H9 (cell line): ENCODE measurements at regions not wholly inside any gene's neighbourhood (a gene's known extent, or its start where the extent isn't known, plus 50 kb on each side); places are given as distances from the start of the nearest gene placed in this dataset.

Source experiments
- DNase-seq: peaks from one replicate; pipeline ENCODE4 v3.0.0-alpha.2; 2017
- H2AFZ ChIP-seq: one replicate; pipeline ENCODE4 v1.6.1; 2013; ENCODE audit warnings: mild to moderate bottlenecking, low read length, control low read depth, moderate library complexity
- H2AK5ac ChIP-seq: 2 replicates; pipeline ENCODE4 v1.6.1; 2013; ENCODE audit warnings: low read length, control low read depth, mixed read lengths; ENCODE audit not compliant: insufficient read length
- H2BK120ac ChIP-seq: one replicate; pipeline ENCODE4 v1.6.1; 2013; ENCODE audit warnings: low read depth, mild to moderate bottlenecking, low read length, control low read depth, inconsistent platforms; ENCODE audit not compliant: poor library complexity, severe bottlenecking
- H2BK12ac ChIP-seq: 2 replicates; pipeline ENCODE4 v1.6.1; 2013; ENCODE audit warnings: low read length, control low read depth, mixed read lengths, low read depth; ENCODE audit not compliant: insufficient read length
- H2BK15ac ChIP-seq: 2 replicates; pipeline ENCODE4 v1.6.1; 2013; ENCODE audit warnings: low read depth, low read length, control low read depth
- H2BK20ac ChIP-seq: one replicate; pipeline ENCODE4 v1.6.1; 2013; ENCODE audit warnings: low read depth, mild to moderate bottlenecking, low read length, control low read depth, inconsistent platforms; ENCODE audit not compliant: poor library complexity, severe bottlenecking
- H2BK5ac ChIP-seq: 2 replicates; pipeline ENCODE4 v1.6.1; 2013; ENCODE audit warnings: low read length, control low read depth, mixed read lengths; ENCODE audit not compliant: insufficient read length
- H3K14ac ChIP-seq: 2 replicates; pipeline ENCODE4 v1.6.1; 2013; ENCODE audit warnings: low read length, control low read depth; ENCODE audit not compliant: insufficient read depth
- H3K18ac ChIP-seq: 2 replicates; pipeline ENCODE4 v1.6.1; 2013; ENCODE audit warnings: low read depth, mild to moderate bottlenecking, mixed read lengths, low read length, control low read depth; ENCODE audit not compliant: insufficient read length
- H3K23ac ChIP-seq: 2 replicates; pipeline ENCODE4 v1.6.1; 2013; ENCODE audit warnings: low read length, control low read depth, mixed read lengths, low read depth; ENCODE audit not compliant: insufficient read length
- H3K23me2 ChIP-seq: 2 replicates; pipeline ENCODE4 v1.6.1; 2013; ENCODE audit warnings: low read depth, mild to moderate bottlenecking, mixed read lengths, low read length, control low read depth; ENCODE audit not compliant: insufficient read length, poor library complexity, severe bottlenecking
- H3K27ac ChIP-seq: 2 replicates; pipeline ENCODE4 v1.5.1; 2013; ENCODE audit warnings: low read length, control low read depth, mixed read lengths, low read depth; ENCODE audit not compliant: insufficient read length
- H3K27me3 ChIP-seq: 2 replicates; pipeline ENCODE4 v1.6.1; 2013; ENCODE audit warnings: low read length, control low read depth, inconsistent platforms; ENCODE audit not compliant: insufficient read depth
- H3K4ac ChIP-seq: 2 replicates; pipeline ENCODE4 v1.6.1; 2013; ENCODE audit warnings: low read depth, mild to moderate bottlenecking, control low read depth, inconsistent platforms, low read length, moderate library complexity
- H3K4me1 ChIP-seq: 2 replicates; pipeline ENCODE4 v1.6.1; 2013; ENCODE audit warnings: low read length, control low read depth, inconsistent platforms; ENCODE audit not compliant: insufficient read depth
- H3K4me2 ChIP-seq: 2 replicates; pipeline ENCODE4 v1.6.1; 2013; ENCODE audit warnings: low read length, control low read depth, mixed read lengths; ENCODE audit not compliant: insufficient read length, insufficient read depth
- H3K56ac ChIP-seq: 2 replicates; pipeline ENCODE4 v1.6.1; 2013; ENCODE audit warnings: low read depth, mild to moderate bottlenecking, mixed read lengths, low read length, control low read depth; ENCODE audit not compliant: insufficient read length
- H3K79me1 ChIP-seq: 2 replicates; pipeline ENCODE4 v1.6.1; 2013; ENCODE audit warnings: low read depth, mild to moderate bottlenecking, moderate library complexity, low read length, control low read depth, inconsistent platforms; ENCODE audit not compliant: insufficient read depth, poor library complexity, severe bottlenecking
- H3K79me2 ChIP-seq: 2 replicates; pipeline ENCODE4 v1.6.1; 2013; ENCODE audit warnings: low read length, control low read depth, inconsistent platforms; ENCODE audit not compliant: insufficient read depth
- H3K9ac ChIP-seq: 2 replicates; pipeline ENCODE4 v1.6.1; 2013; ENCODE audit warnings: low read length, control low read depth, mixed read lengths; ENCODE audit not compliant: insufficient read length; ENCODE audit errors: extremely low read depth
- H3K9me3 ChIP-seq: one replicate; pipeline ENCODE4 v1.6.1; 2013; ENCODE audit warnings: low read depth, low read length, inconsistent platforms; ENCODE audit not compliant: control insufficient read depth
- H3T11ph ChIP-seq: one replicate; pipeline ENCODE4 v1.6.1; 2013; ENCODE audit warnings: mild to moderate bottlenecking, low read length, control low read depth, inconsistent platforms
- H4K20me1 ChIP-seq: one replicate; pipeline ENCODE4 v1.6.1; 2013; ENCODE audit not compliant: control insufficient read depth, insufficient read length, insufficient read depth
- H4K5ac ChIP-seq: 2 replicates; pipeline ENCODE4 v1.6.1; 2013; ENCODE audit warnings: low read depth, mild to moderate bottlenecking, mixed read lengths, low read length, control low read depth; ENCODE audit not compliant: insufficient read length
- H4K8ac ChIP-seq: replicated peaks from 2 replicates; pipeline ENCODE4 v1.6.1; 2013; ENCODE audit warnings: low read length, control low read depth, mixed read lengths, low read depth; ENCODE audit not compliant: insufficient read length
- H4K91ac ChIP-seq: 2 replicates; pipeline ENCODE4 v1.6.1; 2013; ENCODE audit warnings: low read depth, mild to moderate bottlenecking, moderate library complexity, mixed read lengths, low read length, control low read depth; ENCODE audit not compliant: insufficient read length
- H3K27ac Mint-ChIP-seq, 3 experiments: 2 replicates in 2 of 3; 3 replicates in 1 of 3; pipeline ENCODE4 v1.8.0; 2020 to 2021; ENCODE audit warnings: mixed read lengths in 3 of 3, mild to moderate bottlenecking in 1 of 3, moderate library complexity in 1 of 3
- H3K27me3 Mint-ChIP-seq: 2 replicates; pipeline ENCODE4 v1.8.0; 2021; ENCODE audit warnings: low read depth, mild to moderate bottlenecking, moderate library complexity, mixed read lengths
- H3K36me3 Mint-ChIP-seq, 3 experiments: 2 replicates in 2 of 3; 3 replicates in 1 of 3; pipeline ENCODE4 v1.8.0; 2020 to 2021; ENCODE audit warnings: low read depth in 3 of 3, mixed read lengths in 3 of 3; ENCODE audit not compliant: insufficient read depth in 1 of 3
- H3K4me1 Mint-ChIP-seq, 2 experiments: 2 replicates each; pipeline ENCODE4 v1.8.0; 2020; ENCODE audit warnings: mixed read lengths in 2 of 2
- H3K4me3 Mint-ChIP-seq, 2 experiments: 2 replicates in 1 of 2; 3 replicates in 1 of 2; pipeline ENCODE4 v1.8.0; 2020 to 2021; ENCODE audit warnings: mild to moderate bottlenecking in 2 of 2, mixed read lengths in 2 of 2, moderate library complexity in 1 of 2
- H3K9me3 Mint-ChIP-seq, 2 experiments: 2 replicates in 1 of 2; 3 replicates in 1 of 2; pipeline ENCODE4 v1.8.0; 2020; ENCODE audit warnings: mild to moderate bottlenecking in 2 of 2, mixed read lengths in 2 of 2, moderate library complexity in 1 of 2
- WGBS: extraction: QIAGEN DNeasy Blood & Tissue Kit; methylation state at CpG from one replicate; pipeline ENCODE4 v1.1.7; 2013; ENCODE audit warnings: missing lambda C conversion rate, low lambda C conversion rate, mixed read lengths; ENCODE audit not compliant: insufficient read length; ENCODE audit errors: extremely low coverage; 5-methylcytosine and 5-hydroxymethylcytosine counted together
- TF ChIP-seq, protein P1 (sequence below): fragments of 200-600 bp; sonication (generic); conservative IDR thresholded peaks from 3 replicates; pipeline ENCODE4 v1.8.0; 2021; ENCODE audit warnings: antibody characterized with exemption, mild to moderate bottlenecking

DNA sequence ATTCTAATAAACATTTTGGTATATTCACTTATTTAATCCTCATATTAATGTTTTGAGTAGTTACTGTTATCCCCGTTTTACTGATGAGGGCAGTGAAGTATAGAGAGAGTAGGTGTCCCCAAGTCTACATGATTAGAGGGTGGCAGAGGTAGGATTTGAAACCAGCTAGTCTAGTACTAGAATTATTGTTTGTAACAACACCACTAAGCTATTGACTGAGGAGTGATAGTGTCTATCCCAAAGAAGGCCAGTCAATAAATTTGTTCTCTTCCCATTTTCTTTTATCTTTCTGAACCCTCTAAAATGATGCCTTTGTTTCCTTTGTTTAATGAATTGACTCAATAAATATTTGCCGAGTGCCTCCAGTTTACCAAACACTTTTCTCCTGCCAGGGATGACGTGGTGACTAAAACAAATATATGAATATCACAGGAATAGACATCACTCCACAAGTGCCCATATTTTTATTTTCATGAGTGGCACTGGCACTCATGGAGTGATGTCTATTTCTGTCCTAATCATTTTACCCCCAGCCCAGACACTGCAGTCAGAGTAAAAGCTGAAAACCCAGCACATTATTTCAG is 247.5 kb downstream of the SLC16A7 start:
- WGBS = no CpG with 5 or more reads among the region's 3 CpGs
- H3K18ac ChIP-seq = no peak overlapping the region
- Mint-ChIP-seq H3K27ac (peak overlapping the region in 2 of 3 experiments; percentile 12 to 80; a peak in 2 of 7 replicates), H3K9me3 (no peaks in the 10 kb centered on the region; a peak in 1 of 5 replicates), H3K27me3 (no peaks in the 10 kb centered on the region), H3K36me3 (peaks cover 0 to 5% (median 0%) of the 10 kb centered on the region in 3 experiments; a peak in 1 of 7 replicates), H3K4me1 (peaks cover 27 to 28% of the 10 kb centered on the region in 2 experiments), H3K4me3 (peak overlapping the region in 1 of 2 experiments; percentile 45; a peak in 1 of 5 replicates)
- H4K91ac ChIP-seq = no peak overlapping the region
- H3K79me2 ChIP-seq = no peaks in the 10 kb centered on the region
- H4K8ac ChIP-seq = no peak overlapping the region
- H3K27me3 ChIP-seq = no peaks in the 10 kb centered on the region
- no peak overlapping the region for H2BK20ac ChIP-seq
- H4K20me1 ChIP-seq = no peaks in the 10 kb centered on the region
- H3K23ac ChIP-seq = no peak overlapping the region
- H2BK15ac ChIP-seq = no peak overlapping the region
- H3K14ac ChIP-seq = no peak overlapping the region
- no peaks in the 10 kb centered on the region for H3K79me1 ChIP-seq
- no peak overlapping the region for H3K9ac ChIP-seq
- no peak overlapping the region for H2BK12ac ChIP-seq
- no peaks in the 10 kb centered on the region for H3K9me3 ChIP-seq
- TF ChIP-seq, protein P1, sequence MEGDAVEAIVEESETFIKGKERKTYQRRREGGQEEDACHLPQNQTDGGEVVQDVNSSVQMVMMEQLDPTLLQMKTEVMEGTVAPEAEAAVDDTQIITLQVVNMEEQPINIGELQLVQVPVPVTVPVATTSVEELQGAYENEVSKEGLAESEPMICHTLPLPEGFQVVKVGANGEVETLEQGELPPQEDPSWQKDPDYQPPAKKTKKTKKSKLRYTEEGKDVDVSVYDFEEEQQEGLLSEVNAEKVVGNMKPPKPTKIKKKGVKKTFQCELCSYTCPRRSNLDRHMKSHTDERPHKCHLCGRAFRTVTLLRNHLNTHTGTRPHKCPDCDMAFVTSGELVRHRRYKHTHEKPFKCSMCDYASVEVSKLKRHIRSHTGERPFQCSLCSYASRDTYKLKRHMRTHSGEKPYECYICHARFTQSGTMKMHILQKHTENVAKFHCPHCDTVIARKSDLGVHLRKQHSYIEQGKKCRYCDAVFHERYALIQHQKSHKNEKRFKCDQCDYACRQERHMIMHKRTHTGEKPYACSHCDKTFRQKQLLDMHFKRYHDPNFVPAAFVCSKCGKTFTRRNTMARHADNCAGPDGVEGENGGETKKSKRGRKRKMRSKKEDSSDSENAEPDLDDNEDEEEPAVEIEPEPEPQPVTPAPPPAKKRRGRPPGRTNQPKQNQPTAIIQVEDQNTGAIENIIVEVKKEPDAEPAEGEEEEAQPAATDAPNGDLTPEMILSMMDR = no peak
- H3K4me2 ChIP-seq = no peak overlapping the region
- H2AFZ ChIP-seq = no peak overlapping the region
- no peak overlapping the region for H2BK5ac ChIP-seq
- H3K4me1 ChIP-seq = no peaks in the 10 kb centered on the region; the same call in 1 of the 2 replicates
- H3K27ac ChIP-seq = no peak overlapping the region
- DNase-seq = no peak
- no peak overlapping the region for H3T11ph ChIP-seq
- no peak overlapping the region for H4K5ac ChIP-seq
- no peak overlapping the region for H2AK5ac ChIP-seq
- H2BK120ac ChIP-seq = no peak overlapping the region
- H3K23me2 ChIP-seq = no peaks in the 10 kb centered on the region
- H3K4ac ChIP-seq = no peak overlapping the region
- no peak overlapping the region for H3K56ac ChIP-seq
